ENCODE measurements at regions not wholly inside any gene's neighbourhood (a gene's known extent, or its start where the extent isn't known, plus 50 kb on each side); places are given as distances from the start of the nearest gene placed in this dataset.
A peak's percentile ranks its signal among the peaks of the same experiment; 100 is the strongest.

GRCh38 chrX:125202591-125203248, 117.0 kb upstream of the TEX13C start:
- Mint-ChIP-seq H3K9me3 (no peaks in the 10 kb centered on the region), H3K36me3 (ENCODE audit: low read depth) (no peaks in the 10 kb centered on the region), H3K4me1 (ENCODE audit: low read depth) (peaks cover 14% of the 10 kb centered on the region), H3K27me3 (peaks cover 38% of the 10 kb centered on the region), H3K4me3 (peak overlapping the region; percentile 18), H3K27ac (no peak overlapping the region)
- ChIA-PET CTCF (no interaction called here), POLR2A (no interaction called here)
- DNase-seq = no peak
- intact Hi-C loops (cut with micrococcal nuclease) = no loop called here
- no peak for TF ChIP-seq CTCF (IDR thresholded peaks at IDR 0.05)
- no peak for ATAC-seq

- POLR2A ChIA-PET = no interaction called here
- ATAC-seq = no peak
- intact Hi-C loops (cut with micrococcal nuclease) = no loop called here
These were observed 116.3 kb upstream of the TEX13C start for GRCh38 chrX:125203365-125203736.

GRCh38 chrX:125203737-125204578, 115.7 kb upstream of the TEX13C start:
- ChIA-PET POLR2A (no interaction called here), CTCF (no interaction called here)
- intact Hi-C loops (cut with micrococcal nuclease) = no loop called here
- Mint-ChIP-seq H3K4me3 (peak overlapping the region; percentile 71), H3K9me3 (no peaks in the 10 kb centered on the region), H3K27ac (no peak overlapping the region), H3K27me3 (peaks cover 43% of the 10 kb centered on the region), H3K36me3 (ENCODE audit: low read depth) (no peaks in the 10 kb centered on the region), H3K4me1 (ENCODE audit: low read depth) (peaks cover 14% of the 10 kb centered on the region)
- no peak for TF ChIP-seq CTCF (IDR thresholded peaks at IDR 0.05)
- ATAC-seq (peak; percentile 56), DNase-seq (peak; percentile 35)

More at GRCh38 chrX:125203365-125203736, 116.3 kb upstream of the TEX13C start:
- no peak for TF ChIP-seq CTCF (IDR thresholded peaks at IDR 0.05)
- DNase-seq = no peak
- Mint-ChIP-seq H3K4me1 (ENCODE audit: low read depth) (peaks cover 14% of the 10 kb centered on the region), H3K27ac (no peak overlapping the region), H3K9me3 (no peaks in the 10 kb centered on the region), H3K4me3 (peak overlapping the region; percentile 50), H3K36me3 (ENCODE audit: low read depth) (no peaks in the 10 kb centered on the region), H3K27me3 (peaks cover 42% of the 10 kb centered on the region)
- CTCF ChIA-PET = no interaction called here

GRCh38 chrX:125204681-125205132, 115.0 kb upstream of the TEX13C start:
- no peak for ATAC-seq
- intact Hi-C loops (cut with micrococcal nuclease) = no loop called here

More at GRCh38 chrX:125204681-125205132, 115.0 kb upstream of the TEX13C start:
- DNase-seq = no peak
- Mint-ChIP-seq H3K4me3 (peak overlapping the region; percentile 71), H3K27ac (no peak overlapping the region), H3K9me3 (no peaks in the 10 kb centered on the region), H3K4me1 (ENCODE audit: low read depth) (peaks cover 14% of the 10 kb centered on the region), H3K36me3 (ENCODE audit: low read depth) (no peaks in the 10 kb centered on the region), H3K27me3 (peaks cover 43% of the 10 kb centered on the region)
- ChIA-PET CTCF (no interaction called here), POLR2A (no interaction called here)
- TF ChIP-seq CTCF (IDR thresholded peaks at IDR 0.05) = no peak
